ENCODE measurements at regions not wholly inside any gene's neighbourhood (a gene's known extent, or its start where the extent isn't known, plus 50 kb on each side); places are given as distances from the start of the nearest gene placed in this dataset.

- H3K4me1 Mint-ChIP-seq = no peaks in the 10 kb centered on the region
- H4K20me1 ChIP-seq (ENCODE audit: control insufficient read depth, insufficient read depth, low read length, poor library complexity, severe bottlenecking) = no peaks in the 10 kb centered on the region
- no peak overlapping the region for H2AFZ ChIP-seq (ENCODE audit: insufficient read depth, low read depth, low read length, poor library complexity, severe bottlenecking)
- POLR2A ChIA-PET = no interaction called here
- no peak overlapping the region for H3K27ac ChIP-seq (ENCODE audit: low read length in 2 of 2)
- H3K4me3 Mint-ChIP-seq = no peak overlapping the region
- H3K36me3 ChIP-seq (replicated peaks in 1 of 2; ENCODE audit: control extremely low read depth in 1 of 2, control insufficient read depth in 1 of 2, extremely low read depth in 1 of 2, insufficient read depth in 2 of 2, low read length in 1 of 2) = no peaks in the 10 kb centered on the region
- intact Hi-C loops (cut with micrococcal nuclease) = no loop called here
- peaks cover 3% of the 10 kb centered on the region for H3K9me3 Mint-ChIP-seq (ENCODE audit: insufficient read depth)
- no peak overlapping the region for H3K4me2 ChIP-seq (replicated peaks; ENCODE audit: low read depth, low read length, poor library complexity, severe bottlenecking)
- no peaks in the 10 kb centered on the region for H3K4me1 ChIP-seq (ENCODE audit: control insufficient read depth in 2 of 2, insufficient read depth in 2 of 2, low read length in 2 of 2)
- H3K27ac Mint-ChIP-seq = no peak overlapping the region
- 71% methylated on average over 5 of the region's 9 CpGs for WGBS (ENCODE audit: insufficient coverage)
- no peaks in the 10 kb centered on the region for H3K27me3 ChIP-seq (replicated peaks in 1 of 4; ENCODE audit: control extremely low read depth in 1 of 4, control insufficient read depth in 3 of 4, insufficient read depth in 4 of 4, low read length in 3 of 4)
- H3K79me2 ChIP-seq (ENCODE audit: control insufficient read depth, insufficient read depth, low read length) = no peaks in the 10 kb centered on the region
- no peak for DNase-seq
- H3K9ac ChIP-seq (ENCODE audit: low read length) = no peak overlapping the region
- TF ChIP-seq CTCF (IDR thresholded peaks at IDR 0.05) (no peak), EZH2 (IDR thresholded peaks at IDR 0.05; ENCODE audit: borderline replicate concordance, insufficient read depth, low read depth, low read length, poor library complexity, severe bottlenecking) (no peak)
- no peaks in the 10 kb centered on the region for H3K27me3 Mint-ChIP-seq
- no peaks in the 10 kb centered on the region for H3K9me3 ChIP-seq (ENCODE audit: control extremely low read depth in 1 of 3, control insufficient read depth in 2 of 3, insufficient read depth in 1 of 3, low read length in 2 of 3)
- CTCF ChIA-PET = no interaction called here
- ATAC-seq (ENCODE audit: low read depth) = no peak
- no peak overlapping the region for H3K4me3 ChIP-seq (ENCODE audit: control extremely low read depth in 1 of 5, extremely low read depth in 1 of 5, insufficient read depth in 1 of 5, low read depth in 2 of 5, low read length in 4 of 5)
Measured at GRCh38 chr5:103908336-103909080, 345.9 kb upstream of the NUDT12 start.

GRCh38 chr5:103907001-103907400 is 344.4 kb upstream of the NUDT12 start:
- no peaks in the 10 kb centered on the region for H3K27me3 ChIP-seq (replicated peaks in 1 of 4; ENCODE audit: control extremely low read depth in 1 of 4, control insufficient read depth in 3 of 4, insufficient read depth in 4 of 4, low read length in 3 of 4)
- no peak overlapping the region for H3K4me2 ChIP-seq (replicated peaks; ENCODE audit: low read depth, low read length, poor library complexity, severe bottlenecking)
- WGBS (ENCODE audit: insufficient coverage) = no CpG with 5 or more reads among the region's 1 CpG
- H3K4me3 Mint-ChIP-seq = no peak overlapping the region
- TF ChIP-seq EZH2 (IDR thresholded peaks at IDR 0.05; ENCODE audit: borderline replicate concordance, insufficient read depth, low read depth, low read length, poor library complexity, severe bottlenecking) (no peak), CTCF (IDR thresholded peaks at IDR 0.05) (no peak)
- no peaks in the 10 kb centered on the region for H3K4me1 ChIP-seq (ENCODE audit: control insufficient read depth in 2 of 2, insufficient read depth in 2 of 2, low read length in 2 of 2)
- H3K9me3 ChIP-seq (ENCODE audit: control extremely low read depth in 1 of 3, control insufficient read depth in 2 of 3, insufficient read depth in 1 of 3, low read length in 2 of 3) = peaks cover 0 to 2% (median 0%) of the 10 kb centered on the region in 3 donors
- H3K9me3 Mint-ChIP-seq (ENCODE audit: insufficient read depth) = peaks cover 3% of the 10 kb centered on the region
- no peak overlapping the region for H3K27ac ChIP-seq (ENCODE audit: low read length in 2 of 2)
- no peaks in the 10 kb centered on the region for H3K36me3 ChIP-seq (replicated peaks in 1 of 2; ENCODE audit: control extremely low read depth in 1 of 2, control insufficient read depth in 1 of 2, extremely low read depth in 1 of 2, insufficient read depth in 2 of 2, low read length in 1 of 2)
- ChIA-PET POLR2A (no interaction called here), CTCF (no interaction called here)
- no peak overlapping the region for H3K4me3 ChIP-seq (ENCODE audit: control extremely low read depth in 1 of 5, extremely low read depth in 1 of 5, insufficient read depth in 1 of 5, low read depth in 2 of 5, low read length in 4 of 5)
- no peak overlapping the region for H2AFZ ChIP-seq (ENCODE audit: insufficient read depth, low read depth, low read length, poor library complexity, severe bottlenecking)
- no peak for ATAC-seq (ENCODE audit: low read depth)
- H3K27me3 Mint-ChIP-seq = no peaks in the 10 kb centered on the region
- H3K27ac Mint-ChIP-seq = no peak overlapping the region
- H4K20me1 ChIP-seq (ENCODE audit: control insufficient read depth, insufficient read depth, low read length, poor library complexity, severe bottlenecking) = no peaks in the 10 kb centered on the region
- no peak overlapping the region for H3K9ac ChIP-seq (ENCODE audit: low read length)
- H3K79me2 ChIP-seq (ENCODE audit: control insufficient read depth, insufficient read depth, low read length) = no peaks in the 10 kb centered on the region
- H3K4me1 Mint-ChIP-seq = no peaks in the 10 kb centered on the region
- no peak for DNase-seq
- intact Hi-C loops (cut with micrococcal nuclease) = no loop called here
